ENCODE measurements at regions not wholly inside any gene's neighbourhood (a gene's known extent, or its start where the extent isn't known, plus 50 kb on each side); places are given as distances from the start of the nearest gene placed in this dataset.

GRCh38 chr4:136800248-136800647, 732.0 kb downstream of the PCDH18 start:
- TF ChIP-seq CTCF (conservative IDR thresholded peaks at IDR 0.05; ENCODE audit: low read depth, low read length) (no peak), POLR2A (IDR thresholded peaks at IDR 0.05; ENCODE audit: low read depth, low read length) (no peak), BHLHE40 (IDR thresholded peaks at IDR 0.05; ENCODE audit: low read depth, low read length) (no peak), SMC3 (IDR thresholded peaks at IDR 0.05; ENCODE audit: low read depth, low read length) (no peak), RAD21 (IDR thresholded peaks at IDR 0.05; ENCODE audit: low read length) (no peak), FOS (IDR thresholded peaks at IDR 0.05; ENCODE audit: low read depth, low read length) (no peak), MXI1 (IDR thresholded peaks at IDR 0.05; ENCODE audit: borderline replicate concordance, low read depth, low read length) (no peak), MAFK (IDR thresholded peaks at IDR 0.05; ENCODE audit: low read depth, low read length) (no peak), CEBPB (IDR thresholded peaks at IDR 0.05; ENCODE audit: low read depth, low read length) (no peak), NFE2L2 (IDR thresholded peaks at IDR 0.05; ENCODE audit: low read depth, low read length) (no peak), RCOR1 (IDR thresholded peaks at IDR 0.05; ENCODE audit: insufficient replicate concordance, low read length) (no peak), ELK1 (IDR thresholded peaks at IDR 0.05; ENCODE audit: borderline replicate concordance, low read depth, low read length) (no peak), RFX5 (IDR thresholded peaks at IDR 0.05; ENCODE audit: low read depth, low read length) (no peak), MAZ (IDR thresholded peaks at IDR 0.05; ENCODE audit: borderline replicate concordance, low read depth, low read length) (no peak), CHD1 (IDR thresholded peaks at IDR 0.05; ENCODE audit: low read depth, low read length) (no peak)
- no CpG with 5 or more reads among the region's 3 CpGs for WGBS, 2 experiments (ENCODE audit: extremely low coverage in 2 of 2, insufficient read length in 1 of 2)
- ChIA-PET POLR2A (ENCODE audit: unreplicated experiment) (no interaction called here), CTCF (no interaction called here)
- H3K9me3 ChIP-seq (ENCODE audit: control insufficient read depth, insufficient read depth, low read length), result no peaks in the 10 kb centered on the region; the same call in 1 of the 2 replicates
- dilution Hi-C loops (cut with HindIII; ENCODE audit: low sequenced_read_pairs, unreplicated experiment), result no loop called here
- H2BK5ac ChIP-seq (ENCODE audit: low read depth, low read length, poor library complexity, severe bottlenecking), result no peak overlapping the region
- no peak overlapping the region for H4K5ac ChIP-seq (ENCODE audit: low read depth, low read length)
- ATAC-seq (ENCODE audit: low read depth), result no peak
- H3K18ac ChIP-seq (ENCODE audit: low read depth, low read length), result no peak overlapping the region
- H2BK20ac ChIP-seq (ENCODE audit: low read depth, low read length), result no peak overlapping the region
- no peaks in the 10 kb centered on the region for H4K20me1 ChIP-seq (ENCODE audit: insufficient read depth, low read length)
- no peak overlapping the region for H2AK9ac ChIP-seq (replicated peaks; ENCODE audit: low read depth, low read length, poor library complexity)
- H2BK120ac ChIP-seq (ENCODE audit: low read depth, low read length), result no peak overlapping the region
- no peak overlapping the region for H4K8ac ChIP-seq (ENCODE audit: low read depth in 2 of 2, low read length in 2 of 2)
- H3K4me1 ChIP-seq (ENCODE audit: control insufficient read depth, insufficient read depth, low read length), result no peaks in the 10 kb centered on the region
- H3K27ac ChIP-seq (ENCODE audit: insufficient read depth, low read length), result no peak overlapping the region
- in situ Hi-C loops (cut with MboI; ENCODE audit: low sequenced_read_pairs), result no loop called here
- H3K23ac ChIP-seq (ENCODE audit: low read depth, low read length), result no peak overlapping the region
- no peaks in the 10 kb centered on the region for H3K27me3 ChIP-seq (ENCODE audit: control insufficient read depth, insufficient read depth, low read length)
- no peak overlapping the region for H3K14ac ChIP-seq (replicated peaks; ENCODE audit: low read depth, low read length)
- no peaks in the 10 kb centered on the region for H3K79me1 ChIP-seq (ENCODE audit: low read depth in 1 of 2, low read length in 2 of 2)
- H3K4ac ChIP-seq (ENCODE audit: low read depth, low read length), result no peak overlapping the region
- H4K91ac ChIP-seq (ENCODE audit: insufficient read depth, low read depth, low read length), result no peak overlapping the region
- no peaks in the 10 kb centered on the region for H3K9me1 ChIP-seq (ENCODE audit: insufficient read depth, low read length)
- intact Hi-C loops (cut with micrococcal nuclease), result no loop called here
- H3K4me2 ChIP-seq (ENCODE audit: low read depth, low read length), result no peak overlapping the region
- H3K36me3 ChIP-seq (ENCODE audit: control insufficient read depth, insufficient read depth, low read length), result no peaks in the 10 kb centered on the region
- BruUV-seq (replicated peaks), result no TSS peak
- H2AK5ac ChIP-seq (ENCODE audit: low read depth, low read length), result no peak overlapping the region
- no peak overlapping the region for H2BK15ac ChIP-seq (ENCODE audit: low read depth, low read length)
- H3K56ac ChIP-seq (ENCODE audit: extremely low read depth, insufficient read depth, low read length), result no peak overlapping the region
- no peak overlapping the region for H3K4me3 ChIP-seq (ENCODE audit: insufficient read depth, low read depth, low read length)
- no peak overlapping the region for H3K9ac ChIP-seq (ENCODE audit: low read depth, low read length)
- no peak for DNase-seq
- H2AFZ ChIP-seq (replicated peaks; ENCODE audit: low read length, poor library complexity), result no peak overlapping the region

All from IMR-90 (cell line).